ENCODE measurements at regions not wholly inside any gene's neighbourhood (a gene's known extent, or its start where the extent isn't known, plus 50 kb on each side); places are given as distances from the start of the nearest gene placed in this dataset.

GRCh38 chr12:14278294-14278953 is 87.1 kb upstream of the ATF7IP start:
- dilution Hi-C loops (cut with MboI; ENCODE audit: extremely low pct_ligation_motif_present, low sequenced_read_pairs), result no loop called here
- FAIRE-seq, result no peak
- H3K9ac ChIP-seq (ENCODE audit: control insufficient read depth, extremely low read depth, insufficient read depth, low read length), result no peak overlapping the region

DNA sequence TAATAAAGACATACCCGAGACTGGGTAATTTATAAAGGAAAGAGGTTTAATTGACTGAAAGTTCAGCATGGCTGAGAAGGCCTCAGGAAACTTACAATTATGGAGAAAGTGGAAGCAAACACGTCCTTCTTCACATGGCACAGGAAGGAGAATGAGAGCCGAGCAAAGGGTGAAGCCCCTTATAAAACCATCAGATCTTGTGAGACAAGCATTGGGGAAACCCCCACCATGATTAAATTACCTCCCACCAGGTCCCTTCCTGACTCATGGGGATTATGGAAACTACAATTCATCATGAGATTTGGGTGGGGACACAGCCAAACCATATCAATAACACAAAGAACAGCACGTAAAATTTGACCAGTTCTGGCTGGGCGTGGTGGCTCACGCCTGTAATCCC is 85.6 kb upstream of the ATF7IP start:
- H3K9me3 ChIP-seq (ENCODE audit: control insufficient read depth, low read depth, low read length), result no peaks in the 10 kb centered on the region
- H3K4me3 ChIP-seq (ENCODE audit: control insufficient read depth in 2 of 3, extremely low read depth in 1 of 3, insufficient read depth in 2 of 3, low read depth in 1 of 3, low read length in 3 of 3), result no peak overlapping the region
- DNase-seq (ENCODE audit: low read depth, low spot score) (no peak), FAIRE-seq (no peak)
- no peaks in the 10 kb centered on the region for H3K4me1 ChIP-seq (ENCODE audit: control insufficient read depth, extremely low read depth, insufficient read depth, low read length)
- no peak overlapping the region for H3K4me2 ChIP-seq (ENCODE audit: control insufficient read depth, extremely low read depth, insufficient read depth, low read depth, low read length)
- no peaks in the 10 kb centered on the region for H3K79me2 ChIP-seq (ENCODE audit: control insufficient read depth, insufficient read depth, low read length)
- dilution Hi-C loops (cut with MboI; ENCODE audit: extremely low pct_ligation_motif_present, low sequenced_read_pairs), result no loop called here
- no peak for TF ChIP-seq EZH2 (IDR thresholded peaks at IDR 0.05; ENCODE audit: low read length)
- TF ChIP-seq, protein P1, sequence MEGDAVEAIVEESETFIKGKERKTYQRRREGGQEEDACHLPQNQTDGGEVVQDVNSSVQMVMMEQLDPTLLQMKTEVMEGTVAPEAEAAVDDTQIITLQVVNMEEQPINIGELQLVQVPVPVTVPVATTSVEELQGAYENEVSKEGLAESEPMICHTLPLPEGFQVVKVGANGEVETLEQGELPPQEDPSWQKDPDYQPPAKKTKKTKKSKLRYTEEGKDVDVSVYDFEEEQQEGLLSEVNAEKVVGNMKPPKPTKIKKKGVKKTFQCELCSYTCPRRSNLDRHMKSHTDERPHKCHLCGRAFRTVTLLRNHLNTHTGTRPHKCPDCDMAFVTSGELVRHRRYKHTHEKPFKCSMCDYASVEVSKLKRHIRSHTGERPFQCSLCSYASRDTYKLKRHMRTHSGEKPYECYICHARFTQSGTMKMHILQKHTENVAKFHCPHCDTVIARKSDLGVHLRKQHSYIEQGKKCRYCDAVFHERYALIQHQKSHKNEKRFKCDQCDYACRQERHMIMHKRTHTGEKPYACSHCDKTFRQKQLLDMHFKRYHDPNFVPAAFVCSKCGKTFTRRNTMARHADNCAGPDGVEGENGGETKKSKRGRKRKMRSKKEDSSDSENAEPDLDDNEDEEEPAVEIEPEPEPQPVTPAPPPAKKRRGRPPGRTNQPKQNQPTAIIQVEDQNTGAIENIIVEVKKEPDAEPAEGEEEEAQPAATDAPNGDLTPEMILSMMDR (optimal IDR thresholded peaks at IDR 0.05 in 1 of 3, IDR thresholded peaks at IDR 0.05 in 1 of 3, conservative IDR thresholded peaks at IDR 0.05 in 1 of 3; ENCODE audit: extremely low read depth in 1 of 3, insufficient read depth in 2 of 3, low read length in 3 of 3), result no peak
- no peak overlapping the region for H3K27ac ChIP-seq (ENCODE audit: control insufficient read depth, insufficient read depth, low read length)
- H2AFZ ChIP-seq (ENCODE audit: control insufficient read depth, low read length), result no peak overlapping the region
- H4K20me1 ChIP-seq (ENCODE audit: control insufficient read depth, extremely low read depth, insufficient read depth, low read length), result no peaks in the 10 kb centered on the region
- no peaks in the 10 kb centered on the region for H3K27me3 ChIP-seq (ENCODE audit: control insufficient read depth, extremely low read depth, insufficient read depth, low read length)
- H3K9ac ChIP-seq (ENCODE audit: control insufficient read depth, extremely low read depth, insufficient read depth, low read length), result no peak overlapping the region
- H3K9me1 ChIP-seq (ENCODE audit: control insufficient read depth, extremely low read depth, insufficient read depth, low read length), result no peaks in the 10 kb centered on the region
- no peaks in the 10 kb centered on the region for H3K36me3 ChIP-seq (ENCODE audit: control insufficient read depth in 2 of 2, extremely low read depth in 1 of 2, insufficient read depth in 2 of 2, low read length in 2 of 2)

More at GRCh38 chr12:14278294-14278953, 87.1 kb upstream of the ATF7IP start:
- Histone ChIP-seq H3K27ac (ENCODE audit: control insufficient read depth, insufficient read depth, low read length) (no peak overlapping the region), H3K4me1 (ENCODE audit: control insufficient read depth, extremely low read depth, insufficient read depth, low read length) (peaks cover 9% of the 10 kb centered on the region), H3K4me2 (ENCODE audit: control insufficient read depth, extremely low read depth, insufficient read depth, low read depth, low read length) (no peak overlapping the region), H4K20me1 (ENCODE audit: control insufficient read depth, extremely low read depth, insufficient read depth, low read length) (no peaks in the 10 kb centered on the region), H3K79me2 (ENCODE audit: control insufficient read depth, insufficient read depth, low read length) (no peaks in the 10 kb centered on the region), H3K9me1 (ENCODE audit: control insufficient read depth, extremely low read depth, insufficient read depth, low read length) (no peaks in the 10 kb centered on the region), H3K4me3 (ENCODE audit: control insufficient read depth in 2 of 3, extremely low read depth in 1 of 3, insufficient read depth in 2 of 3, low read depth in 1 of 3, low read length in 3 of 3) (no peak overlapping the region), H2AFZ (ENCODE audit: control insufficient read depth, low read length) (no peak overlapping the region), H3K36me3 (ENCODE audit: control insufficient read depth in 2 of 2, extremely low read depth in 1 of 2, insufficient read depth in 2 of 2, low read length in 2 of 2) (no peaks in the 10 kb centered on the region), H3K9me3 (ENCODE audit: control insufficient read depth, low read depth, low read length) (no peaks in the 10 kb centered on the region), H3K27me3 (ENCODE audit: control insufficient read depth, extremely low read depth, insufficient read depth, low read length) (no peaks in the 10 kb centered on the region)
- DNase-seq (ENCODE audit: low read depth, low spot score), result no peak
- TF ChIP-seq EZH2 (IDR thresholded peaks at IDR 0.05; ENCODE audit: low read length), result no peak
- TF ChIP-seq, protein P1 (optimal IDR thresholded peaks at IDR 0.05 in 1 of 3, IDR thresholded peaks at IDR 0.05 in 1 of 3, conservative IDR thresholded peaks at IDR 0.05 in 1 of 3; ENCODE audit: extremely low read depth in 1 of 3, insufficient read depth in 2 of 3, low read length in 3 of 3), result no peak
